Brain microvascular endothelial cell (primary cell): ENCODE measurements at regions not wholly inside any gene's neighbourhood (a gene's known extent, or its start where the extent isn't known, plus 50 kb on each side); places are given as distances from the start of the nearest gene placed in this dataset.

Source experiments
- DNase-seq: peaks from one replicate; pipeline ENCODE4 v3.0.0-alpha.2; 2020
- H3K27ac ChIP-seq: fragments of 250-450 bp; sonication (Bioruptor Pico); 2 replicates; pipeline ENCODE4 v1.5.1; 2020; ENCODE audit warnings: mild to moderate bottlenecking, moderate library complexity
- H3K27me3 ChIP-seq: fragments of 250-450 bp; sonication (Bioruptor Pico); replicated peaks from 2 replicates; pipeline ENCODE4 v1.5.1; 2020; ENCODE audit warnings: mild to moderate bottlenecking
- H3K36me3 ChIP-seq: fragments of 250-450 bp; sonication (Bioruptor Pico); replicated peaks from 2 replicates; pipeline ENCODE4 v1.5.1; 2020; ENCODE audit warnings: mild to moderate bottlenecking
- H3K4me3 ChIP-seq: 2 replicates; pipeline ENCODE4 v1.5.1; 2011; ENCODE audit warnings: low read depth, mild to moderate bottlenecking, control low read depth, low read length, moderate library complexity
- in situ Hi-C: cut with HindIII; loops from 2 replicates; pipeline ENCODE4 v1.10.0; 2017; ENCODE audit warnings: low sequenced_read_pairs, low pct_ligation_motif_present
- TF ChIP-seq, protein P1 (sequence below): IDR thresholded peaks from 2 replicates; pipeline ENCODE4 v1.5.1; 2011; ENCODE audit warnings: low read depth, mild to moderate bottlenecking, moderate library complexity, low read length, control low read depth, inconsistent platforms; ENCODE audit errors: missing control alignments

DNA sequence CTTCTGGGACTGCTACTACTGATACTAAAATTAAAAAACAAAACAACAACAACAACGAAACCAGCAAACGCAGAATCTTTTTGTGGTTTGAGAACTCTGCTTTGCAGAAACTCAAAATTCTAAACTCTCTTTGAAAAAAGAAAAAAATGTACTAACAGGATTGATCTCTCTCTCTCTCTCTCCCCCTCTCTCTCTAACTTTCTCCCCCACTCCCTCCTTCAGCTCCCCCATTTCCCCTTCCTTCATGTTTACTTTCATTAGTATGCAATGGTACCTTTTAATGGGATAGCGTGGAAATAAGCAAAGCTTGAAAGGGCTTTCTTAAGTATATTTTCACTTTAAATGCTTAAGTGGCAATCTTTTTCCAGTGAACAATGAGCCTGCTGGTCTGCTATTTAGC lies 562.6 kb upstream of the ADGRL2 start:
- TF ChIP-seq, protein P1, sequence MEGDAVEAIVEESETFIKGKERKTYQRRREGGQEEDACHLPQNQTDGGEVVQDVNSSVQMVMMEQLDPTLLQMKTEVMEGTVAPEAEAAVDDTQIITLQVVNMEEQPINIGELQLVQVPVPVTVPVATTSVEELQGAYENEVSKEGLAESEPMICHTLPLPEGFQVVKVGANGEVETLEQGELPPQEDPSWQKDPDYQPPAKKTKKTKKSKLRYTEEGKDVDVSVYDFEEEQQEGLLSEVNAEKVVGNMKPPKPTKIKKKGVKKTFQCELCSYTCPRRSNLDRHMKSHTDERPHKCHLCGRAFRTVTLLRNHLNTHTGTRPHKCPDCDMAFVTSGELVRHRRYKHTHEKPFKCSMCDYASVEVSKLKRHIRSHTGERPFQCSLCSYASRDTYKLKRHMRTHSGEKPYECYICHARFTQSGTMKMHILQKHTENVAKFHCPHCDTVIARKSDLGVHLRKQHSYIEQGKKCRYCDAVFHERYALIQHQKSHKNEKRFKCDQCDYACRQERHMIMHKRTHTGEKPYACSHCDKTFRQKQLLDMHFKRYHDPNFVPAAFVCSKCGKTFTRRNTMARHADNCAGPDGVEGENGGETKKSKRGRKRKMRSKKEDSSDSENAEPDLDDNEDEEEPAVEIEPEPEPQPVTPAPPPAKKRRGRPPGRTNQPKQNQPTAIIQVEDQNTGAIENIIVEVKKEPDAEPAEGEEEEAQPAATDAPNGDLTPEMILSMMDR = no peak
- in situ Hi-C loops = no loop called here
- DNase-seq = no peak
- peak overlapping the region; percentile 26 for H3K4me3 ChIP-seq
- no peaks in the 10 kb centered on the region for H3K36me3 ChIP-seq
- no peak overlapping the region for H3K27ac ChIP-seq
- H3K27me3 ChIP-seq = no peaks in the 10 kb centered on the region

DNA sequence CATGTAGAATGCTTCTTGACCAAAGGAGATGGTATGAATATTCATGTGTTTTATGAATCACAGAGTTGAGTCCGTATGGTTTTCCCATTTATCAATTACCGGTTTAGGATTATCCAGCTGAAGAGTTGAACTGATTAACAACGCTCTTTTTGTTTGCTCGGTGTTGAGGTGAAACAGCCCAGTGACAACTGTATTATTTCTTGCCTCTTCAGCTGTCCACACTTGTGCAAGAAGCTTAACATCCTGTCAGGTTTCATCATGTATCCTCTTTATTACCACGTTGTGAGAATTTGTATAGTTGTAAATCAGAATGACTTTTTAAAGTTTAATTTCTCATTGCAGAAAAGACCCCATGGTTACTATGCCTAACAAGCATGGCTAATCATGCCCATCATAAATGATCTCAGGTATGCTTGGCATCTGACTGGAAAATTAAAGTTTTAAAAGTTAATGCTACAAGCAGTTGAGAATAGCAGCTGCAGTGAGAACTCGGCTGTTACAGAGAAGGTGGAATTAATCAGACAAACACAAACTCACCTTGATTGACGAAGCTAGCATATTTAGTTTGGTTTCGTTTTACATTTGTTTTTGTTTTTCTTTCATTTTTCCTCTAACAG lies 563.2 kb upstream of the ADGRL2 start:
- no peaks in the 10 kb centered on the region for H3K27me3 ChIP-seq
- H3K27ac ChIP-seq = no peak overlapping the region
- no peak for DNase-seq
- in situ Hi-C loops = no loop called here
- no peaks in the 10 kb centered on the region for H3K36me3 ChIP-seq
- H3K4me3 ChIP-seq = peak overlapping the region; percentile 26
- TF ChIP-seq, protein P1 = no peak

DNA sequence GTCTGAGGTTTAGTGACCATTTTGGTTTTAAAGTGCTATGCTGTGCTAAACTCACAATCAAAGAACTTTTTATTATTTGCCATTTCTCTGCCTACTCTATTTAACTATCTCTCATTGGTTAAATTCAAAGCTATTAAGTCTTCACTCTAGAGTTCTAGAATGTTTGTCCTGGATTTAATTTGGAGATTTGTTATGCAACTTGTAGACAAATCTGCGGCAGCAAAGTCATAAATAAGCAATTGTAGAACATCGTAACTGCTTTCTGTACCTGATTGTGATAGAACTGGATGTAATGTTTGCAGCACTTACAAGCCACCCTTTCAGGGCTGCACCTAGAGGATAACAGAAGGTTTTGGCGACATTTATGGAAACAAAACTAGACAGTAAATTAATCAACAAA lies 566.5 kb upstream of the ADGRL2 start:
- Histone ChIP-seq H3K27ac (no peak overlapping the region), H3K27me3 (no peaks in the 10 kb centered on the region), H3K4me3 (no peak overlapping the region), H3K36me3 (no peaks in the 10 kb centered on the region)
- in situ Hi-C loops = no loop called here
- no peak for DNase-seq
- TF ChIP-seq, protein P1 = no peak

DNA sequence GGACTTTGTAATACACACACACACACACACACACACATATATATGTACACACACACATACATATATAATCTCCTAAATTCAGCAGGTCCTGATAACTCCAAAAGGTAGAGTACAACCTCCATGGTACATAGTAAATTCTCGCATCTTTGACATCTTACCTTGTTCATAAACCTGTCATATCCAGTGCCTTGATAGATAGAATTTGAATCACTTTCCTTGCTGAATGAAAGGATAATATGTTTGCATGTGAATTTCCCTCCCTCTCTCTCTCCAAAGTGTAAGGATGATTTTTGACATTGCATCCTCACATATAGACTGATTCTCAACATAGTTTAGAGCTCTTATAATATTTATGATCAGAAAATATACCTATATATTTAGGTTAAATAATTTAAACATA lies 567.1 kb upstream of the ADGRL2 start:
- no peak for DNase-seq
- no peaks in the 10 kb centered on the region for H3K36me3 ChIP-seq
- no peak overlapping the region for H3K27ac ChIP-seq
- in situ Hi-C loops = no loop called here
- H3K27me3 ChIP-seq = no peaks in the 10 kb centered on the region
- H3K4me3 ChIP-seq = no peak overlapping the region
- TF ChIP-seq, protein P1 = no peak

DNA sequence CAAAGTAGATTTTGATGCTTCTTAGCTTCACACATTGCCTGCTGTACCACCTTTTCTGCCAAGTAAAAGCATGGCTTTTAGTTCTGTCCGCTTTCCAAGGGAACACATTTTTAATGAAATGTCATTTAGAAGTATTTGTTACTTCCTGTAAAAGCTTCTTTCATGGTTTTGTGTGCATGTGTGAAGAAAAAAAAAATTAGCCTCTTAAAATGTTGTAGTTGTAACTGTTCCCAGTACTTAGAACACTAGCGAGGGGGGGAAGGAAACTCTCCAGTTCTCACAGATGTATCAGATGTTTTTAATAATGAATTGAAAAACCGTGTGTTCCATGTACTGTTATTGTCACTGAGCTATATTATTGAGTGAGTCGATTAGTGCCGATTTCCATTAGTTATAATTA lies 568.3 kb upstream of the ADGRL2 start:
- Histone ChIP-seq H3K4me3 (no peak overlapping the region), H3K36me3 (no peaks in the 10 kb centered on the region), H3K27ac (no peak overlapping the region), H3K27me3 (no peaks in the 10 kb centered on the region)
- in situ Hi-C loops = no loop called here
- TF ChIP-seq, protein P1 = no peak
- no peak for DNase-seq

DNA sequence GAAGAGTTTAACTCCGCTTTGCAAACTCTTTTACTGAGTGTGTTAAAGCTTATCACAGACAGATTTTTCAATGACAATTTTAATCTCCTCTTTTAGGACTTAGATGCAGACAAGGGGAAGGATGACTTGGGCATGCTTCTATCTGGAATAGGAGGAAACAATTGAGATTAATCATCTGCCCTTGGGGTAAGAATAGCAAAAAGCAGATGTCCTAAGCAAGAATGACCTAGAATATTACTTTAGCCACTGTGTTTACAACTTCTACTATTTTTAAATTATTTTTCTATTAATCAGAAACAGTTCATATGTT lies 569.0 kb upstream of the ADGRL2 start:
- H3K27ac ChIP-seq = no peak overlapping the region
- no peaks in the 10 kb centered on the region for H3K36me3 ChIP-seq
- H3K27me3 ChIP-seq = no peaks in the 10 kb centered on the region
- DNase-seq = no peak
- no peak overlapping the region for H3K4me3 ChIP-seq
- in situ Hi-C loops = no loop called here
- TF ChIP-seq, protein P1 = no peak
